ENCODE measurements at regions not wholly inside any gene's neighbourhood (a gene's known extent, or its start where the extent isn't known, plus 50 kb on each side); places are given as distances from the start of the nearest gene placed in this dataset.

- intact Hi-C loops (cut with micrococcal nuclease): no loop called here
- Mint-ChIP-seq H3K9me3 (ENCODE audit: insufficient read depth) (peaks cover 3% of the 10 kb centered on the region), H3K4me1 (no peaks in the 10 kb centered on the region), H3K4me3 (no peak overlapping the region), H3K27me3 (no peaks in the 10 kb centered on the region), H3K27ac (no peak overlapping the region)
- Histone ChIP-seq H3K9me3 (ENCODE audit: control extremely low read depth in 1 of 3, control insufficient read depth in 2 of 3, insufficient read depth in 1 of 3, low read length in 2 of 3) (peaks cover 0 to 3% (median 0%) of the 10 kb centered on the region in 3 donors), H4K20me1 (ENCODE audit: control insufficient read depth, insufficient read depth, low read length, poor library complexity, severe bottlenecking) (no peaks in the 10 kb centered on the region), H3K27me3 (replicated peaks in 1 of 4; ENCODE audit: control extremely low read depth in 1 of 4, control insufficient read depth in 3 of 4, insufficient read depth in 4 of 4, low read length in 3 of 4) (no peaks in the 10 kb centered on the region), H3K4me3 (ENCODE audit: control extremely low read depth in 1 of 5, extremely low read depth in 1 of 5, insufficient read depth in 1 of 5, low read depth in 2 of 5, low read length in 4 of 5) (no peak overlapping the region), H2AFZ (ENCODE audit: insufficient read depth, low read depth, low read length, poor library complexity, severe bottlenecking) (no peak overlapping the region), H3K9ac (ENCODE audit: low read length) (no peak overlapping the region), H3K4me2 (replicated peaks; ENCODE audit: low read depth, low read length, poor library complexity, severe bottlenecking) (no peak overlapping the region), H3K79me2 (ENCODE audit: control insufficient read depth, insufficient read depth, low read length) (no peaks in the 10 kb centered on the region), H3K27ac (ENCODE audit: low read length in 2 of 2) (no peak overlapping the region), H3K4me1 (ENCODE audit: control insufficient read depth in 2 of 2, insufficient read depth in 2 of 2, low read length in 2 of 2) (no peaks in the 10 kb centered on the region), H3K36me3 (replicated peaks in 1 of 2; ENCODE audit: control extremely low read depth in 1 of 2, control insufficient read depth in 1 of 2, extremely low read depth in 1 of 2, insufficient read depth in 2 of 2, low read length in 1 of 2) (no peaks in the 10 kb centered on the region)
- ATAC-seq (ENCODE audit: low read depth) (no peak), DNase-seq (no peak)
- no peak for TF ChIP-seq EZH2 (IDR thresholded peaks at IDR 0.05; ENCODE audit: borderline replicate concordance, insufficient read depth, low read depth, low read length, poor library complexity, severe bottlenecking)
- TF ChIP-seq, protein P1, sequence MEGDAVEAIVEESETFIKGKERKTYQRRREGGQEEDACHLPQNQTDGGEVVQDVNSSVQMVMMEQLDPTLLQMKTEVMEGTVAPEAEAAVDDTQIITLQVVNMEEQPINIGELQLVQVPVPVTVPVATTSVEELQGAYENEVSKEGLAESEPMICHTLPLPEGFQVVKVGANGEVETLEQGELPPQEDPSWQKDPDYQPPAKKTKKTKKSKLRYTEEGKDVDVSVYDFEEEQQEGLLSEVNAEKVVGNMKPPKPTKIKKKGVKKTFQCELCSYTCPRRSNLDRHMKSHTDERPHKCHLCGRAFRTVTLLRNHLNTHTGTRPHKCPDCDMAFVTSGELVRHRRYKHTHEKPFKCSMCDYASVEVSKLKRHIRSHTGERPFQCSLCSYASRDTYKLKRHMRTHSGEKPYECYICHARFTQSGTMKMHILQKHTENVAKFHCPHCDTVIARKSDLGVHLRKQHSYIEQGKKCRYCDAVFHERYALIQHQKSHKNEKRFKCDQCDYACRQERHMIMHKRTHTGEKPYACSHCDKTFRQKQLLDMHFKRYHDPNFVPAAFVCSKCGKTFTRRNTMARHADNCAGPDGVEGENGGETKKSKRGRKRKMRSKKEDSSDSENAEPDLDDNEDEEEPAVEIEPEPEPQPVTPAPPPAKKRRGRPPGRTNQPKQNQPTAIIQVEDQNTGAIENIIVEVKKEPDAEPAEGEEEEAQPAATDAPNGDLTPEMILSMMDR (IDR thresholded peaks at IDR 0.05): no peak
- WGBS (ENCODE audit: insufficient coverage): 100% methylated on average over 3 of the region's 7 CpGs
- CTCF ChIA-PET: no interaction called here
- POLR2A ChIA-PET: no interaction called here
These were observed 523.1 kb downstream of the SPATA31D1 start for GRCh38 chr9:82511626-82512025.

DNA sequence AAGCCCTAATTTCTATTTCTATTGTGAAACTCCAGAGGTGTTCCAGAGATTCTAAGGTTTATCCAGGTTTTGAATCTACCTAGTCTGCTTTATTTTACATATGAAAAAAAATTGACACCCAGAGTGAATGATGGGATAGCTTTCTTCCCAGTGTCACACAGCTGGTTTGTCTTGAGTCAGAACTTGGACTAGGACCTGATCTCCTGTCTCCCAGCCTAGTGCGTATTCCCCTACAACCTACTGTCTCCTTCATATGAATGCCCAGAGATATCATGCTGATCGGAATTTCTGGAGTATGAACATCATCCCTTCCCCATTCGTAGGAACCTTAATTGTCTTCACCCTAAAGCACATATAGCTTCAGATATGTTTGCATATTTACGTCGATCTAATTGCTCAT, 524.2 kb downstream of the SPATA31D1 start:
- CTCF ChIA-PET: no interaction called here
- Mint-ChIP-seq H3K9me3 (ENCODE audit: insufficient read depth) (peaks cover 3% of the 10 kb centered on the region), H3K4me1 (no peaks in the 10 kb centered on the region), H3K27ac (no peak overlapping the region), H3K4me3 (no peak overlapping the region), H3K27me3 (no peaks in the 10 kb centered on the region)
- Histone ChIP-seq H3K4me1 (ENCODE audit: control insufficient read depth in 2 of 2, insufficient read depth in 2 of 2, low read length in 2 of 2) (no peaks in the 10 kb centered on the region), H3K27ac (ENCODE audit: low read length in 2 of 2) (no peak overlapping the region), H3K79me2 (ENCODE audit: control insufficient read depth, insufficient read depth, low read length) (no peaks in the 10 kb centered on the region), H3K9ac (ENCODE audit: low read length) (no peak overlapping the region), H3K27me3 (replicated peaks in 1 of 4; ENCODE audit: control extremely low read depth in 1 of 4, control insufficient read depth in 3 of 4, insufficient read depth in 4 of 4, low read length in 3 of 4) (no peaks in the 10 kb centered on the region), H3K36me3 (replicated peaks in 1 of 2; ENCODE audit: control extremely low read depth in 1 of 2, control insufficient read depth in 1 of 2, extremely low read depth in 1 of 2, insufficient read depth in 2 of 2, low read length in 1 of 2) (no peaks in the 10 kb centered on the region), H3K9me3 (ENCODE audit: control extremely low read depth in 1 of 3, control insufficient read depth in 2 of 3, insufficient read depth in 1 of 3, low read length in 2 of 3) (peaks cover 0 to 3% (median 0%) of the 10 kb centered on the region in 3 donors), H3K4me3 (ENCODE audit: control extremely low read depth in 1 of 5, extremely low read depth in 1 of 5, insufficient read depth in 1 of 5, low read depth in 2 of 5, low read length in 4 of 5) (no peak overlapping the region), H3K4me2 (replicated peaks; ENCODE audit: low read depth, low read length, poor library complexity, severe bottlenecking) (no peak overlapping the region), H2AFZ (ENCODE audit: insufficient read depth, low read depth, low read length, poor library complexity, severe bottlenecking) (no peak overlapping the region), H4K20me1 (ENCODE audit: control insufficient read depth, insufficient read depth, low read length, poor library complexity, severe bottlenecking) (no peaks in the 10 kb centered on the region)
- TF ChIP-seq EZH2 (IDR thresholded peaks at IDR 0.05; ENCODE audit: borderline replicate concordance, insufficient read depth, low read depth, low read length, poor library complexity, severe bottlenecking): no peak
- TF ChIP-seq, protein P1 (IDR thresholded peaks at IDR 0.05): no peak
- DNase-seq (no peak), ATAC-seq (ENCODE audit: low read depth) (no peak)
- POLR2A ChIA-PET: no interaction called here
- intact Hi-C loops (cut with micrococcal nuclease): no loop called here
- 100% methylated on average over 1 of the region's 5 CpGs for WGBS (ENCODE audit: insufficient coverage)
